ENCODE measurements at regions not wholly inside any gene's neighbourhood (a gene's known extent, or its start where the extent isn't known, plus 50 kb on each side); places are given as distances from the start of the nearest gene placed in this dataset.
"Not testable (repeated sequence)": the region's sequence is repeated elsewhere in the genome, so short reads cannot be mapped to it uniquely, and the experiment has no call there.

DNA sequence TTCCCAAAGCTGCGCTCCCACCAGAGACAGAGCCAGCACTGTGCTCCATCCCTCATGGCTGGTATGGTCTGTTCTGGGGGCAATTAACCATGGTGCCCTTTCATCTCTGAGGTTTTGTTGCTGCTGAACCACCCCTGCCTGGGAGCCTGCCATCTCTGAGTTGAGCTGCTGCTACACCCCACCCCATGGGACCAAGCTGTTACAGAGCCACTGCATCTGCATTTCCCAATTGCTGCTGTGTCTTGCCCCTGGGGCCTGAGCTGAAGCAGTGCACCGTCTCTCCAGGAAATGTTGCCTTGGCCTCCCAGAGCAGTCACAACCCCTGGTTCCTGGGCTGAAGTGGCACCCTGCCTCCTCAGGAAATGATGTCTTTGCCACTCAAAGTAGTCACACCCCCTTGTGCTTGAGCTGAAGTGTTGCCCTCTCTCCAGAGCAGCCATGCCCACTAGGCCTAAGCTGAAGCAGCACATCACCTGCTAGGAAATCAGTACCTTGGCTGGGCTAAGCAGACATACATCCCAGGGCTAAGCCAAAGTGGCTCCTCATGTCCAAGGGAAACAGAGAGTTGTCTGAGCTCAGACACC is 140.3 kb downstream of the RERGL start:
- TF ChIP-seq PAX5 (IDR thresholded peaks at IDR 0.05; ENCODE audit: insufficient read depth, low read length, severe bottlenecking) (no peak), POLR2A (IDR thresholded peaks at IDR 0.05; ENCODE audit: low read depth, low read length) (no peak), POLR2AphosphoS5 (IDR thresholded peaks at IDR 0.05; ENCODE audit: low read depth, low read length) (no peak), SPI1 (IDR thresholded peaks at IDR 0.05; ENCODE audit: low read depth, low read length) (no peak), POU2F2 (IDR thresholded peaks at IDR 0.05; ENCODE audit: low read depth, low read length) (no peak), TAF1 (IDR thresholded peaks at IDR 0.05; ENCODE audit: low read depth, low read length) (no peak)
- DNase-seq (ENCODE audit: insufficient read length, low spot score) (no peak), FAIRE-seq (no peak)

DNA sequence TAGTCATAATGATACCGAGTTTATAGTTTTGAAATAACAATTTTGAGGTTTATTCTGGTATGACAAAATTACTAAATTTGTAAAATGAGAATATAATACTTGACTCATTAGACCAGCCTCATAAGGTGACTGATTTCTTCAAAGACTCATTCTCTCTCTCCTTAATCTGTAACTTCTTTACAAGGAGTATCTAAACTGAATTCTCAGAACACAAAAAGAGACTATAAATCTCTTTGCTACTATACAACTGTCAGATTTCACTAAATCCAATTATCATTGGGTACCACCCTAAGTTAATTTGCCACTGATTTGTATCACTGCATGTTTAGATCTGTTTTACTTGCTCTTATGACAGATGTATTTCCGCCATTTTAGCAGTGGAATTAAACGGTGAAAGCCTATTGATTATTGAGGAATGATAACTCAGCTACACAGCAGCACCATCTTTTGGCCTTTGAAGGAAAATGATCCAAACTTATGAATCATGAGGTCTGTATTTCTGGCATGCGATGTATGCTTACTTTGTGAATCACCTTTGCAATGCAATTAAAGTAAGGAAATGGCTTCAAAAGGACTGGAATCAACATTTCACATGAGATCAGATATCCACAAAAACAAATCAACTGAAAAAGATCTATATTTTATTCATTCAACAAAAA is 161.2 kb downstream of the RERGL start:
- DNase-seq (ENCODE audit: insufficient read length, low spot score) (no peak), FAIRE-seq (no peak)
- no peak for TF ChIP-seq POLR2AphosphoS5 (IDR thresholded peaks at IDR 0.05; ENCODE audit: low read depth, low read length)
- no peak for TF ChIP-seq TAF1 (IDR thresholded peaks at IDR 0.05; ENCODE audit: low read depth, low read length)
- TF ChIP-seq POU2F2 (IDR thresholded peaks at IDR 0.05; ENCODE audit: low read depth, low read length): no peak
- no peak for TF ChIP-seq PAX5 (IDR thresholded peaks at IDR 0.05; ENCODE audit: insufficient read depth, low read length, severe bottlenecking)

DNA sequence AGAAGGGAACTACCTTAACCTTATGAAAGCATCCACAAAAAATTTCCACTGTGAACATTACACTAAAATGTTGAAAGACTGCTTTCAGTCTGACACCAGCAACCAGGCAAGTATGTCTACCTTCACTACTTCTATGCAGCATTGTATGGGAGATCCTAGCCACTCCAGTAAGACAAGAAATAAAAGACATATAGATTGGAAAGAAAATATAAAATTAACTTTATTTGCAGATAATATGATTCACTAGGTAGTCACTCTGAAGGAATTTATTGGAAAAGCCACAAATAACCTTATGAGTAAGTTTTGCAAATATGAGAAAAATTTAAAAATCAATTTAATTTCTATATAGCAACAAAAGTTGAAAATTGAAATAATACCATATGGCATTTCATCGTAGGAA is 172.0 kb downstream of the RERGL start:
- no peak for DNase-seq (ENCODE audit: insufficient read length, low spot score)
- TF ChIP-seq TAF1 (IDR thresholded peaks at IDR 0.05; ENCODE audit: low read depth, low read length) (no peak), POLR2A (IDR thresholded peaks at IDR 0.05; ENCODE audit: low read depth, low read length) (no peak), POU2F2 (IDR thresholded peaks at IDR 0.05; ENCODE audit: low read depth, low read length) (no peak), POLR2AphosphoS5 (IDR thresholded peaks at IDR 0.05; ENCODE audit: low read depth, low read length) (no peak), SPI1 (IDR thresholded peaks at IDR 0.05; ENCODE audit: low read depth, low read length) (no peak), PAX5 (IDR thresholded peaks at IDR 0.05; ENCODE audit: insufficient read depth, low read length, severe bottlenecking) (no peak)
- FAIRE-seq: no peak

- TF ChIP-seq PAX5 (IDR thresholded peaks at IDR 0.05; ENCODE audit: insufficient read depth, low read length, severe bottlenecking) (no peak), POLR2AphosphoS5 (IDR thresholded peaks at IDR 0.05; ENCODE audit: low read depth, low read length) (no peak), TAF1 (IDR thresholded peaks at IDR 0.05; ENCODE audit: low read depth, low read length) (no peak), POLR2A (IDR thresholded peaks at IDR 0.05; ENCODE audit: low read depth, low read length) (no peak), POU2F2 (IDR thresholded peaks at IDR 0.05; ENCODE audit: low read depth, low read length) (no peak), SPI1 (IDR thresholded peaks at IDR 0.05; ENCODE audit: low read depth, low read length) (no peak)
- FAIRE-seq: no peak
- no peak for DNase-seq (ENCODE audit: insufficient read length, low spot score)
Observed at GRCh38 chr12:17884581-17884980, 205.4 kb downstream of the RERGL start.

DNA sequence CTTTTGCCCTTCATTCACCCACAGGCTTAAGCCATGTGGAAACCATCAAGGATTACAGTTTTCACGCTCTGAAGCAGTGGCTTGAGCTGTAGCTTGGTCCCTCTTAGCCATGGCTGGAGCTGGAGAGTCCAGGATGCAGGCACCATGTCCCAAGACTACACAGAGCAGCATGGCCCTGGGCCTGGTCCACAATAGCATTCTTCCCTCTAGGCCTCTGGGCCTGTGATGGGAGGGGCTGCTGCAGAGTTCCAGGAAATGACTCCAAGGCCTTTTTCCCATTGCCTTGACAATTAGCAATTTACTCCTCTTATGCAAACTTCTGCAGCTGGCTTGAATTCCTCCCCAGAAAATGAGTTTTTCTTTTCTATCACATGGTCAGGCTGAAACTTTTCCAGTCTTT is 211.3 kb downstream of the RERGL start:
- no peak for TF ChIP-seq TAF1 (IDR thresholded peaks at IDR 0.05; ENCODE audit: low read depth, low read length)
- TF ChIP-seq POLR2AphosphoS5 (IDR thresholded peaks at IDR 0.05; ENCODE audit: low read depth, low read length): no peak
- TF ChIP-seq PAX5 (IDR thresholded peaks at IDR 0.05; ENCODE audit: insufficient read depth, low read length, severe bottlenecking): no peak
- TF ChIP-seq POU2F2 (IDR thresholded peaks at IDR 0.05; ENCODE audit: low read depth, low read length): no peak
- FAIRE-seq (no peak), DNase-seq (ENCODE audit: insufficient read length, low spot score) (no peak)

GRCh38 chr12:17875230-17875629 is 214.8 kb downstream of the RERGL start:
- TF ChIP-seq POLR2AphosphoS5 (IDR thresholded peaks at IDR 0.05; ENCODE audit: low read depth, low read length) (no peak), PAX5 (IDR thresholded peaks at IDR 0.05; ENCODE audit: insufficient read depth, low read length, severe bottlenecking) (no peak), SPI1 (IDR thresholded peaks at IDR 0.05; ENCODE audit: low read depth, low read length) (no peak), POU2F2 (IDR thresholded peaks at IDR 0.05; ENCODE audit: low read depth, low read length) (no peak), POLR2A (IDR thresholded peaks at IDR 0.05; ENCODE audit: low read depth, low read length) (no peak), TAF1 (IDR thresholded peaks at IDR 0.05; ENCODE audit: low read depth, low read length) (no peak)
- DNase-seq (ENCODE audit: insufficient read length, low spot score) (no peak), FAIRE-seq (no peak)

DNA sequence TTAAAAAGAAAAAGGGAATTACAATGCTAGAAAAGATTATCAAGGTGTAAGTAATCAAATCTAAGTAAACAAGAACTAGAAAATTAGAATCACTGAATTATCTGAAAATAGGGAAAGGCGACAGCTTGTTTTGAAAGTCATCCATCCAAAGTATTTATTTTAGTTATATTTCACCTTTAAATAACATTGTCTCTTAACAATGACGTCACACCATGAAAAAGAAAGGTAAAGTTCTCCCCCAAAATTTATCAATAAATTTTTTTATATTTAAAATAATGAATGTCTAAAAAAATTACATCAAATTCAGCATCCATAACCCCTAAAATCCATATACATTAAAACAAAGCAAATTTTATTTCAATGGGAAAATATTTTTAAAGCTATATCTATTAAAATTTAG is 223.2 kb downstream of the RERGL start:
- DNase-seq (ENCODE audit: insufficient read length, low spot score) (no peak), FAIRE-seq (no peak)
- TF ChIP-seq POLR2AphosphoS5 (IDR thresholded peaks at IDR 0.05; ENCODE audit: low read depth, low read length): no peak
- TF ChIP-seq PAX5 (IDR thresholded peaks at IDR 0.05; ENCODE audit: insufficient read depth, low read length, severe bottlenecking): no peak
- no peak for TF ChIP-seq TAF1 (IDR thresholded peaks at IDR 0.05; ENCODE audit: low read depth, low read length)
- TF ChIP-seq SPI1 (IDR thresholded peaks at IDR 0.05; ENCODE audit: low read depth, low read length): no peak
- no peak for TF ChIP-seq POU2F2 (IDR thresholded peaks at IDR 0.05; ENCODE audit: low read depth, low read length)
- no peak for TF ChIP-seq POLR2A (IDR thresholded peaks at IDR 0.05; ENCODE audit: low read depth, low read length)

DNA sequence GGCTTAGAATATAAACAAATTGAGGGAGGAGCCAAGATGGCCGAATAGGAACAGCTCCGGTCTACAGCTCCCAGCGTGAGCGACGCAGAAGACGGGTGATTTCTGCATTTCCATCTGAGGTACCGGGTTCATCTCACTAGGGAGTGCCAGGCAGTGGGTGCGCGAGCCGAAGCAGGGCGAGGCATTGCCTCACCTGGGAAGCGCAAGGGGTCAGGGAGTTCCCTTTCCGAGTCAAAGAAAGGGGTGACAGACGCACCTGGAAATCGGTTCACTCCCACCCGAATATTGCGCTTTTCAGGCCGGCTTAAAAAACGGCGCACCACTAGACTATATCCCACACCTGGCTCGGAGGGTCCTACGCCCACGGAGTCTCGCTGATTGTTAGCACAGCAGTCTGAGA is 234.4 kb downstream of the RERGL start:
- FAIRE-seq; DNase-seq (ENCODE audit: insufficient read length, low spot score): not testable (repeated sequence)

DNA sequence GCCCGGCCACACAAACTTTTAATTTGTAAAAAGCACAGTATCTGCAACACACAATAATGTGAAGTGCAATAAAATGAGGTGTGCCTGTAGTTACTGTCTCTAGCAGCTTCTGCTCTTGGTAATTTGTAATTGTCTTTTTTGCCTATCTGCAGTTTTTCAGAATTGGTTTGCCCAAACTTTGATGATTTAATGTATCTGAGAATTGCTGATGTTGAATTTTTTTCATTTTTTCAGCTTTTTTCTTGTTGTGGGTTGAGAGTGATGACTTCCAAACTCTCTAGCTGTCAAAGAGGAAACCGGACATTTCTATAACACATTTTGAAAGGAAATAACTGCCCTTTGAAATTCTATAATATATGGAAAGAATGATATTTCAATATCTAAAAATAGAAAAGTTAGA is 236.9 kb downstream of the RERGL start:
- no peak for DNase-seq (ENCODE audit: insufficient read length, low spot score)
- TF ChIP-seq SPI1 (IDR thresholded peaks at IDR 0.05; ENCODE audit: low read depth, low read length): no peak
- no peak for TF ChIP-seq POLR2A (IDR thresholded peaks at IDR 0.05; ENCODE audit: low read depth, low read length)
- TF ChIP-seq TAF1 (IDR thresholded peaks at IDR 0.05; ENCODE audit: low read depth, low read length): no peak
- no peak for TF ChIP-seq PAX5 (IDR thresholded peaks at IDR 0.05; ENCODE audit: insufficient read depth, low read length, severe bottlenecking)
- no peak for FAIRE-seq

GRCh38 chr12:17841496-17841895 is 248.5 kb downstream of the RERGL start:
- FAIRE-seq (no peak), DNase-seq (ENCODE audit: insufficient read length, low spot score) (no peak)
- TF ChIP-seq SPI1 (IDR thresholded peaks at IDR 0.05; ENCODE audit: low read depth, low read length): no peak

Data from GM12891 (cell line).